ENCODE measurements at regions not wholly inside any gene's neighbourhood (a gene's known extent, or its start where the extent isn't known, plus 50 kb on each side); places are given as distances from the start of the nearest gene placed in this dataset.
A peak's percentile ranks its signal among the peaks of the same experiment; 100 is the strongest.

GRCh38 chr17:27973258-27974044 lies 69.0 kb upstream of the NLK start:
- no peak for DNase-seq (ENCODE audit: low read depth in 2 of 2)
- TF ChIP-seq CTCF (IDR thresholded peaks at IDR 0.05; ENCODE audit: low read depth, low read length) = no peak
- H3K4me3 ChIP-seq (replicated peaks in 1 of 2; ENCODE audit: low read depth in 2 of 2, low read length in 2 of 2) = no peak overlapping the region

- TF ChIP-seq CTCF (IDR thresholded peaks at IDR 0.05; ENCODE audit: low read depth, low read length) = no peak
- DNase-seq (ENCODE audit: low read depth in 2 of 2) = no peak
- H3K4me3 ChIP-seq (replicated peaks in 1 of 2; ENCODE audit: low read depth in 2 of 2, low read length in 2 of 2) = no peak overlapping the region
Observed at GRCh38 chr17:27974045-27974436, 68.4 kb upstream of the NLK start.

- H3K4me3 ChIP-seq (replicated peaks in 1 of 2; ENCODE audit: low read depth in 2 of 2, low read length in 2 of 2) = no peak overlapping the region
- TF ChIP-seq CTCF (IDR thresholded peaks at IDR 0.05; ENCODE audit: low read depth, low read length) = no peak
- no peak for DNase-seq (ENCODE audit: low read depth in 2 of 2)
Observed at GRCh38 chr17:27974531-27975145, 67.8 kb upstream of the NLK start.

- no peak for TF ChIP-seq CTCF (IDR thresholded peaks at IDR 0.05; ENCODE audit: low read depth, low read length)
- no peak overlapping the region for H3K4me3 ChIP-seq (replicated peaks in 1 of 2; ENCODE audit: low read depth in 2 of 2, low read length in 2 of 2)
- peak; percentile 25 to 77 for DNase-seq (ENCODE audit: low read depth in 2 of 2)
Observed at GRCh38 chr17:27975146-27976011, 67.1 kb upstream of the NLK start.

- no peak overlapping the region for H3K4me3 ChIP-seq (replicated peaks in 1 of 2; ENCODE audit: low read depth in 2 of 2, low read length in 2 of 2)
- no peak for DNase-seq (ENCODE audit: low read depth in 2 of 2)
- TF ChIP-seq CTCF (IDR thresholded peaks at IDR 0.05; ENCODE audit: low read depth, low read length) = no peak
Observed at GRCh38 chr17:27976331-27976730, 66.1 kb upstream of the NLK start.

- H3K4me3 ChIP-seq (replicated peaks in 1 of 2; ENCODE audit: low read depth in 2 of 2, low read length in 2 of 2) = no peak overlapping the region
- TF ChIP-seq CTCF (IDR thresholded peaks at IDR 0.05; ENCODE audit: low read depth, low read length) = no peak
- no peak for DNase-seq (ENCODE audit: low read depth in 2 of 2)
Observed at GRCh38 chr17:27977751-27978688, 64.5 kb upstream of the NLK start.
